Right lobe of liver (tissue), 6 donors: ENCODE measurements at regions not wholly inside any gene's neighbourhood (a gene's known extent, or its start where the extent isn't known, plus 50 kb on each side); places are given as distances from the start of the nearest gene placed in this dataset.

ENCODE experiments used
- ATAC-seq, 4 donors: fragments of 200-7000 bp; cut with Tn5 transposase; one replicate each; pipeline ENCODE4 v1.9.1; 2020; ENCODE audit warnings: mild to moderate bottlenecking in 4 of 4, moderate library complexity in 4 of 4
- DNase-seq, 3 donors: peaks; one replicate each; pipeline ENCODE4 v3.0.0-alpha.2; 2020
- H3K27ac ChIP-seq, 3 donors: fragments of 200-600 bp; one replicate each; pipeline ENCODE4 v1.8.0; 2022
- H3K27me3 ChIP-seq, 2 donors: fragments of 200-600 bp; one replicate each; pipeline ENCODE4 v1.8.0; 2022
- H3K36me3 ChIP-seq, 4 donors: fragments of 200-600 bp; sonication (generic) in 1 of 4; one replicate each; pipeline versions ENCODE4 v1.5.1 to v1.8.0; 2017 to 2022; ENCODE audit warnings: control low read depth in 1 of 4
- H3K4me1 ChIP-seq, 4 donors: fragments of 200-600 bp; sonication (generic) in 1 of 4; one replicate each; pipeline versions ENCODE4 v1.5.1 to v1.8.0; 2017 to 2022; ENCODE audit warnings: control low read depth in 1 of 4
- H3K4me3 ChIP-seq, 3 donors: fragments of 200-600 bp; one replicate each; pipeline ENCODE4 v1.8.0; 2022
- H3K9me3 ChIP-seq, 4 donors: fragments of 200-600 bp; sonication (generic) in 1 of 4; one replicate each; pipeline versions ENCODE4 v1.5.1 to v1.8.0; 2017 to 2022; ENCODE audit warnings: control low read depth in 1 of 4
- CTCF ChIP-seq, 4 donors: fragments of 200-600 bp in 3 of 4; fragments of 450-650 bp in 1 of 4; IDR thresholded peaks; one replicate each; pipeline versions ENCODE4 v1.5.1 to v1.8.0; 2016 to 2022; ENCODE audit warnings: antibody characterized with exemption in 4 of 4, mild to moderate bottlenecking in 2 of 4
- POLR2A ChIP-seq: fragments of 450-650 bp; IDR thresholded peaks from one replicate; pipeline ENCODE4 v1.6.1; 2017; ENCODE audit warnings: antibody characterized with exemption, mild to moderate bottlenecking
- WGBS: methylation state at CpG from one replicate; pipeline ENCODE4 v1.1.6; 2018; ENCODE audit warnings: low coverage, low lambda C conversion rate; ENCODE audit not compliant: insufficient coverage; ENCODE audit errors: missing lambda C conversion rate; 5-methylcytosine and 5-hydroxymethylcytosine counted together
- intact Hi-C, 2 donors: fragments of 100-400 bp; cut with DNase I; formaldehyde crosslinking; loops; one replicate each; pipeline versions ENCODE4 v1.11.2 to v1.14.1; 2022
- donor health status: DM: no; HTN: yes; CAD: no.
- donor health status: DM: no; HTN: no; CAD: no.
- donor health status: DM: no; HTN: no; CAD: no.
- donor health status: DM: no; HTN: yes; CAD: no.
- donor health status: DM: no; HTN: yes; CAD: no.

- no peaks in the 10 kb centered on the region for H3K9me3 ChIP-seq
- no peak overlapping the region for H3K4me3 ChIP-seq
- no peak overlapping the region for H3K27ac ChIP-seq
- DNase-seq (no peak), ATAC-seq (no peak)
- TF ChIP-seq POLR2A (no peak), CTCF (IDR thresholded peaks at IDR 0.05) (no peak)
- no peaks in the 10 kb centered on the region for H3K27me3 ChIP-seq
- H3K4me1 ChIP-seq = no peaks in the 10 kb centered on the region
- intact Hi-C loops = no loop called here
- no peaks in the 10 kb centered on the region for H3K36me3 ChIP-seq
Observed at GRCh38 chr3:31450345-31450744, 82.4 kb upstream of the STT3B start.

DNA sequence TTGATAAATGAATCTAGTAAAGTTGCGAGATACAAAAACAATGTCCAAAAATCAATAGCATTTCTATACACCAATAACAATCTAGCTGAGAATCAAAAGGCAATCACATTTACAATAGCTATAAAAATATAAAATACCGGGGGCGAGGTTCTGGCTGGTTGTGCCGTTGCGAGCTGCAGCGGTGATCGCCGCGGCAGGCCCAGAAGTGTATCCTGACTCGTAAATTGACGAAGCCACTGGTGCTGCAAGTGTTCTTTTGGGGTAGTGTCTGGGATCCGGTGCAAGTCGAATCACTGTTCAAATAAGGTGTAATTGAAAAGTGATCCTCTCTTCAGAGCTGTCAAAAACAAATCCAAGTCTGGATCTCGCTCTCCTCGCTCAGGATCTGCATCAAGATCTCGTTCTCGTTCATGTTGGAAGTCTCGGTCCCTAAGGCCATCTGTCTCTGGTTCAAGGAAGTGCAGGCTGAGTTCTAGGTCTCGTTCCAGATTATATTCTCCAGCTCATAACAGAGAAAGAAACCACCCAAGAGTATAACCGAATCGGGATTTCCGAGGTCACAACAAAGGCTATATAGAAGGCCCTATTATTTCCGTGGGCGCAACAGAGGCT is 80.1 kb upstream of the STT3B start:
- no peaks in the 10 kb centered on the region for H3K36me3 ChIP-seq
- WGBS = 89% methylated on average over 19 of the region's 24 CpGs
- H3K4me3 ChIP-seq = no peak overlapping the region
- no peak for ATAC-seq
- no peaks in the 10 kb centered on the region for H3K4me1 ChIP-seq
- TF ChIP-seq CTCF (IDR thresholded peaks at IDR 0.05) (no peak), POLR2A (no peak)
- no peaks in the 10 kb centered on the region for H3K27me3 ChIP-seq
- no peak overlapping the region for H3K27ac ChIP-seq
- intact Hi-C loops = no loop called here
- no peak for DNase-seq
- H3K9me3 ChIP-seq = no peaks in the 10 kb centered on the region

DNA sequence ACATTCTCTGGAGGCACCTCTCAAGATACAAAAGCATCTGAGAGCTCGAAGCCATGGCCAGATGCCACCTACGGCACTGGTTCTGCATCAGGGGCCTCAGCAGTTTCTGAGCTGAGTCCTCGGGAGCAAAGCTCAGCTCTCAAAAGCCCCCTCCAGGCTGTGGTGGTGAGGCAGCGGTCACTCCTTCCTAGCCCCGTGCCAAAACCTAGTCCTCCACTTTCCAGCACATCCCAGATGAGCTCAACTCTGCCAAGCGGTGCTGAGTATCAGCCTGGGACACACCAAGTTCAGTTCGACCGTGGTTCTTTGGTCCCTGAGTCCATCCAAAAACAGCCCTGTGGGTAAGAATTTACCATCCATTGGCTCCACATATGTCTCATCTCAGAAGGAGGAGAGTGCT is 79.3 kb upstream of the STT3B start:
- H3K27me3 ChIP-seq = no peaks in the 10 kb centered on the region
- H3K36me3 ChIP-seq = no peaks in the 10 kb centered on the region
- ATAC-seq (no peak), DNase-seq (no peak)
- H3K4me3 ChIP-seq = no peak overlapping the region
- intact Hi-C loops = no loop called here
- no peaks in the 10 kb centered on the region for H3K4me1 ChIP-seq
- no peak overlapping the region for H3K27ac ChIP-seq
- no peaks in the 10 kb centered on the region for H3K9me3 ChIP-seq
- TF ChIP-seq POLR2A (no peak), CTCF (IDR thresholded peaks at IDR 0.05) (no peak)
- WGBS = 54% methylated on average over 4 of the region's 8 CpGs

- no peak overlapping the region for H3K27ac ChIP-seq
- no peaks in the 10 kb centered on the region for H3K4me1 ChIP-seq
- no peaks in the 10 kb centered on the region for H3K9me3 ChIP-seq
- intact Hi-C loops = no loop called here
- DNase-seq (no peak), ATAC-seq (no peak)
- no peaks in the 10 kb centered on the region for H3K27me3 ChIP-seq
- WGBS = 75% methylated on average over 5 of the region's 5 CpGs
- H3K36me3 ChIP-seq = no peaks in the 10 kb centered on the region
- no peak for TF ChIP-seq POLR2A
- no peak for TF ChIP-seq CTCF (IDR thresholded peaks at IDR 0.05)
- no peak overlapping the region for H3K4me3 ChIP-seq
Observed at GRCh38 chr3:31455524-31455923, 77.2 kb upstream of the STT3B start.

GRCh38 chr3:31456373-31456772 is 76.4 kb upstream of the STT3B start:
- DNase-seq = no peak
- H3K4me3 ChIP-seq = no peak overlapping the region
- no peaks in the 10 kb centered on the region for H3K9me3 ChIP-seq
- TF ChIP-seq POLR2A = no peak
- TF ChIP-seq CTCF (IDR thresholded peaks at IDR 0.05) = no peak
- intact Hi-C loops = no loop called here
- H3K27ac ChIP-seq = no peak overlapping the region
- H3K4me1 ChIP-seq = no peaks in the 10 kb centered on the region
- 59% methylated on average over 3 of the region's 3 CpGs for WGBS
- no peaks in the 10 kb centered on the region for H3K27me3 ChIP-seq
- ATAC-seq = no peak
- no peaks in the 10 kb centered on the region for H3K36me3 ChIP-seq
